GM12891 (cell line): ENCODE measurements at regions not wholly inside any gene's neighbourhood (a gene's known extent, or its start where the extent isn't known, plus 50 kb on each side); places are given as distances from the start of the nearest gene placed in this dataset.
"Not testable (repeated sequence)": the region's sequence is repeated elsewhere in the genome, so short reads cannot be mapped to it uniquely, and the experiment has no call there.

Experiments
- DNase-seq: peaks from one replicate; pipeline ENCODE4 v3.0.0; 2011; ENCODE audit warnings: low spot score; ENCODE audit not compliant: insufficient read length
- FAIRE-seq: peaks from 2 replicates; lab custom pipeline; 2011; peaks lifted over from hg19 to GRCh38; lab: Jason Lieb, UNC
- PAX5 ChIP-seq: IDR thresholded peaks from 2 replicates; pipeline ENCODE4 v1.6.1; 2011; ENCODE audit warnings: low read length, moderate library complexity, mild to moderate bottlenecking; ENCODE audit not compliant: insufficient read depth, severe bottlenecking
- POLR2A ChIP-seq: IDR thresholded peaks from 2 replicates; pipeline ENCODE4 v1.6.1; 2011; ENCODE audit warnings: low read depth, low read length, control low read depth
- POLR2AphosphoS5 ChIP-seq: IDR thresholded peaks from 2 replicates; pipeline ENCODE4 v1.6.1; 2011; ENCODE audit warnings: low read depth, low read length, control low read depth
- POU2F2 ChIP-seq: IDR thresholded peaks from 2 replicates; pipeline ENCODE4 v1.6.1; 2011; ENCODE audit warnings: low read depth, mild to moderate bottlenecking, control low read depth, low read length, moderate library complexity
- SPI1 ChIP-seq: IDR thresholded peaks from 2 replicates; pipeline ENCODE4 v1.6.1; 2011; ENCODE audit warnings: low read depth, low read length, control low read depth
- TAF1 ChIP-seq: IDR thresholded peaks from 2 replicates; pipeline ENCODE4 v1.6.1; 2011; ENCODE audit warnings: low read depth, low read length, control low read depth

DNA sequence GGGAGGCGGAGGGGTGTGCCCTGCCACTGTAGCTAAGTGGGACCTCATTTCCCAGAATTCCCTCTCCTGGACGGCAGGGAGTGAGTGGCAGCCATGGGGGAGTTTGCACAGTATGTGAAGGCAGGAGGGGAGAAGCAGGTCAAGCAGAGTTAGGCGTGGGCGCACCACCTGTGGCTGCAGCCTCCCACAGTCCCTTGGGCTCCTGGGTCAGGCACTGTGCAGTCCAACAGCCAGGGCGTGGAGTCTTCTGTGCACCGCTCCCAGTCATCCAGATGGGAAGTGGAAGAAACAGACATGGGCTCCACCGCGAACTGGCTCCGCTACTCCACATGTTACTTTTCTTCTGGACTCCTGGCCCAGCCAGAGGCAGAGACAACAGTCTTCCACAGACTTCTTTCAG lies 85.4 kb upstream of the TIAM1 start:
- DNase-seq: no peak
- FAIRE-seq: no peak
- TF ChIP-seq POU2F2: no peak
- no peak for TF ChIP-seq POLR2AphosphoS5
- TF ChIP-seq TAF1: no peak
- no peak for TF ChIP-seq SPI1
- TF ChIP-seq POLR2A: no peak
- TF ChIP-seq PAX5: no peak

DNA sequence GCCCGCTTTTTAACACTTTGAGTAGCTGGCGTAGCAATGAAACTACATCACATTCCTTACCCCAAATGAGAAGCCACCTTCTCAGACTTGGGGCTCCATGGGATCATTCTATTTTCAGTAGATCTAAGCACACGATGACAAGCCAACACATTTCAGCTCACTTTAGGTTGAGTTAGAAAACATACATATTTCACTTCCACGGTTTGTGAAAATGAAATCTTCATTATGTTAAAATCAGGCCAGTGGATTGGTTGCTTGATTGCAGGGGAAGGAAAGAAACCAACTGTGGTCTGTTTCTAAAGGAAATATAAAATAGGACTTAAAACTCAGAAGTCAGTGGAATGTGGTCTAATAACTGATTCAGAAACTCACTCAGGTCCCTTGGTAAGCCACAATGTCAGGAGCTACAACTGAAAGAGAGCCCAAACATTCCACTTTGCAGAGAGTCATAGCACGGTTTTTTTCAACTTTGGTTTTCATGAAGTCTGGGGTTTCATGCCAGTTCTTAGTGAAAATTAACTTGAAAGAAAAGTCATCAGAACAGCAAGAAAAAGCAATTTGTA lies 82.3 kb upstream of the TIAM1 start:
- FAIRE-seq (no peak), DNase-seq (no peak)
- TF ChIP-seq TAF1: no peak
- no peak for TF ChIP-seq SPI1
- no peak for TF ChIP-seq POU2F2
- no peak for TF ChIP-seq POLR2AphosphoS5
- no peak for TF ChIP-seq PAX5
- TF ChIP-seq POLR2A: no peak

DNA sequence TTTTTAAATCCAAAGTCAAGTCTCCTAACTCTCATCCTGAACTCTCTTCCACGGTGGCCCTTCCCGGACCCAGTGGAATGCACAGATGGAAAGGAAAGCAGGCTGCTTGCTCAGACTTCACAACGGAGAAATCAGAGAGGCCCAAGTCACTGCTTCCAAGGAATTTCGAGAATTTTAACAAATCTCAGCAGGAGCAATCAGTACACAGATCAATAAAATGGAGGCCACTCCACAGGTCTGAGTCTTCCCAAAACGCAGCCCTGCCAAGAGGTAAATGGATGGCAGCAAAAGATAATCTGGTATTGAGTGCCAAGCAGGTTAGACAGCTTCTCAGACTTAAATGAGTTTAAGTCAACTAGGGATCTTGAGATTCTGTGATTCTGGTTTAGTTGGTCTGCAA lies 81.1 kb upstream of the TIAM1 start:
- DNase-seq: no peak
- TF ChIP-seq POLR2A (no peak), POU2F2 (no peak), SPI1 (no peak), TAF1 (no peak), PAX5 (no peak), POLR2AphosphoS5 (no peak)
- no peak for FAIRE-seq

DNA sequence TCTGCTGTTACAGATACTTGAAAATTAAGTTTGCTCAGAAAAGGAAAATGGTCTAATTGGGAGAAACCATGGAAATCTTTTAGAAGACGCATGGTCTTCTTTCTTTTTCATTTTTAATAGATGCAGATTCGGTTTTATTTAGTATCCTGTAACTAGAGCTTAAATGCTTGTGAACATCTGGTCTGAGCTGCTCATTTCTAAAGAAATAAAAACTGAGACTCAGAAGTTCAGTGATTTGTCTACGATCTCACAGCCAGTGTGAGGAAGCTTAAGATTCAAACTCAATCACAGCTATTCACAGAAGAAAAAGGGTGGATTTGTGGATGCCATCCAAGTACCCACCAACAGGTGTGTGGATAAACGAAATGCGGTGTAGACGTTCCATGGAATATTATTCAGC lies 80.0 kb upstream of the TIAM1 start:
- TF ChIP-seq POU2F2: no peak
- no peak for TF ChIP-seq PAX5
- TF ChIP-seq SPI1: no peak
- TF ChIP-seq POLR2A: no peak
- no peak for TF ChIP-seq TAF1
- no peak for TF ChIP-seq POLR2AphosphoS5
- DNase-seq (no peak), FAIRE-seq (no peak)

DNA sequence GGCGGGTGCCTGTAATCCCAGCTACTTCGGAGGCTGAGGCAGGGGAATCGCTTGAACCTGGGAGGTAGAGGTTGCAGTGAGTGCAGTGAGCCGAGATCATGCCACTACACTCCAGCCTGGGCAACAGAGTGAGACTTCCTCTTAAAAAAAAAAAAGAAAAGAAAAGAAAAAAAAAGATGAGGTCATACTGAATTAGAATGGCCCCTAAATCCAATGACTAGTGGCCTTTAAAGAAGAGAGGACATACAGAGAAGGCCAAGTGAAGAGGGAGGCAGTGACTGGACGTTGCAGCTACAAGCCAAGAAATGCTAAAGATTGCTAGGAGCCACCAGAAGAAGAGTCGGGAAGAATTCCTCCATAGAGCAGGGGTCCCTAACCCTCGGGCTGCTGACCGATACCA lies 76.9 kb upstream of the TIAM1 start:
- no peak for FAIRE-seq
- TF ChIP-seq POLR2A (no peak), TAF1 (no peak), PAX5 (no peak), POU2F2 (no peak), SPI1 (no peak), POLR2AphosphoS5 (no peak)
- no peak for DNase-seq

DNA sequence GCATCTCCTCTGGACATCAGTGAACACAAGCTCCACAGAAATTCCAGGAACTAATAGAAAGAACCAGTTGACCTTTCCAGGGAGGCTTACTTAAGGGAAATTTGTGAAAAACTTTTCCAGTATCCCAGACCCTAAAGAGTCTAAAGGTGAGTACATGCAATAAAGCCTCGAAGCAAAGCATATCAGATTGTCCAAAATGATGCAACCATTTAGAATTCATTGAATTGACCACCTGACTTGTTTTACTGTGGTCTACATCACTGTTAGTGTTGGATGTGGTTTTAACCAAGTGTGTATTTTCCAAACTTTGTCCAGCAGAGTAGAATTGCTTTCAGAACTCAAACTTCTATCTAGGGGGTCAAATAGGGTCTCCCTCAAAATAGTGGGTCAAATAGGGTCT lies 76.3 kb upstream of the TIAM1 start:
- DNase-seq: no peak
- TF ChIP-seq TAF1 (no peak), POLR2A (no peak), SPI1 (no peak), POLR2AphosphoS5 (no peak), PAX5 (no peak), POU2F2 (no peak)
- FAIRE-seq: no peak

DNA sequence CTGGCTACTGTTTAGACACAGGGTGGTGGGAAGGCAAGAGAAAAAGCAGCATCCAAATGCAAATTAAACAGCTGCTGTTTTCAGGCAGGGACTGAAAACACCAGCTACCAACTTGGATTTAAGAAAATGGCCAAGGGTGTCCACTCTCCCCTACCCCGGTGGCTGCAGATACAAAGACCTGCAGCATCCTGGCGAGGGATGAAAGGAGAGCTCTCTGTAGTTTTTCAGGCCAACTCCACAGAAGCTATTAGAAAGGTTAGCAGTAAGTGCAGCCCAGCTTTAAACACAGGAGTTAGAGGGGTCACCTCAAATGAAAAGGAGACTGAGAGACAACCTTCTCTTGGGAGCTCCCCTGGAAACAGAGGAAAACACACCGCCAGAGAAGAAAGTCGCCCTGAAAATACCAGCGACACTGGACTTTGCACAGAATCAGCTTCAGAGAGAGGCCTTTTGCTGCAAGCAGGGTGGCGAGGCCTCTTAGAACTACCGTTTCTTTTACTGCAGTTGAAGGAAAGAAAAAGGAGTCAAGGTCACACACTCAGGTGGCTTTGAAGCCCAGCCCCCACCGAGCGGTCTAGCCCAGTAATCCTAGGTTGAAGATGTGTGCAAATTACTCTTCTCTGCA lies 74.4 kb upstream of the TIAM1 start:
- no peak for DNase-seq
- no peak for FAIRE-seq

DNA sequence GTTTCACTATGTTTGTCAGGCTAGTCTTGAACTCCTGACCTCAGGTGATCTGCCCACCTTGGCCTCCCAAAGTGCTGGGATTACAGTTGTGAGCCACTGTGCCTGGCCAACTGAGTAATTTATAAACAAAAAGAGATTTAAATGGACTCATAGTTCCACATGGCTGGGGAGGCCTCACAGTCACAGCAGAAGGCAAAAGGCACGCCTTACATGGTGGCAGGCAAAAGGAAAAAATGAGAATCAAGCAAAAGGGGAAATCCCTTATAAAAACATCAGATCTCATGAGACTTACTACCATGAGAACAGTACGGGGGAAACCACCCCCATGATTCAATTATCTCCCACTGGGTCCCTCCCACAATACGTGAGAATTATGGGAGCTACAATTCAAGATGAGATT lies 73.2 kb upstream of the TIAM1 start:
- not testable (repeated sequence) for DNase-seq, FAIRE-seq

More for the DNA sequence above, 74.4 kb upstream of the TIAM1 start:
- TF ChIP-seq POLR2A: no peak
- TF ChIP-seq SPI1: no peak
- no peak for TF ChIP-seq POU2F2
- TF ChIP-seq TAF1: no peak
- TF ChIP-seq POLR2AphosphoS5: no peak
- TF ChIP-seq PAX5: no peak

DNA sequence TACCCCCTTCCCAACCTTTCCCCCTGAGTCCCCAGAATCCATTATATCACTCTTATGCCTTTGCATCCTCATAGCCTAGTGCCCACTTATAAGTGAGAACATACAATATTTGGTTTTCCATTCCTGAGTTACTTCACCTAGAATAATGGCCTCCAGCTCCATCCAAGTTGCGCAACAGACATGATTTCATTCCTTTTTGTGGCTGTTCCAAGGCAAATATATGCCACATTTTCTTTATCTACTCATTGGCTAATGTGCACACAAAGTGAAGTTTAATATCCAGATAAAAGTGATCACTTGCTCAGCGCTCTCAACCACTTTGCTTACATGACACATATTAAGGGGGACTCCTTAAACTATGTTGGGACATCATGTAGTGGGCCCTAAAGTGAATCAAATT lies 72.4 kb upstream of the TIAM1 start:
- FAIRE-seq: no peak

DNA sequence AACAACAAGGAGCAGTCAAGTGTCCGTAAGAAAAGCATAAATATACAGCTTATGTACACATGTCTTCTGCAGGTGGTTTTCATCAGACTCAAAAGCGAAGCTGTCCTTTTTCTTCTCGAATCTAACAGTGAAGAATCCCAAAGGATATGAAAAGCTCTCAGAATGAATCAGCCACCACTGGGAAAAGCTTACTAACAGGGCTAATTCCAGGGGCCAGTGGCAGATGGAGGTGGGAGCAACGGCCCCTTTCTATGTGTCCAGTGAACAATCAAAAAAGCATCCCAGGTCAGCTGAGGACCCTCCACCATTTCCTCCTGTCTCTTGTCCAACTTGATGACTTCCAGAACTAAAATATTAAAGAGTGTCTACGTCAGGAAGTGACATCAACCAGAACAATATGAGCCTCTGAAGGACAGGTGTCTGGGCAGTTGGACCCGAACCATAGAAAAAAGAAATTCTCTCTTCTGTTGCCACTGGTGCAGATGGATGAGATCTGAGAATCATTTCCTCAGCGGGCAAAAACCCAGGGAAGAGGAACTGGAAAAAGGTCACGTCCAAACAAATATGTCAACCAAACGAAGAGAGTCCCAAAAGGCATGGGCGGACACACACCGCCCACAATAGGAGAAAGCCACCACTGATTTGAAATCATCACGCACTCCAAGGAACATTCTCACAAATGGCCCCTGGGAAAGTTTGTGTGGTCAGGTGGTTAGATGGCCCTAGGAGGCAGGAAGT lies 70.4 kb upstream of the TIAM1 start:
- DNase-seq (no peak), FAIRE-seq (no peak)
- TF ChIP-seq POLR2A (no peak), TAF1 (no peak), POU2F2 (no peak), POLR2AphosphoS5 (no peak), SPI1 (no peak), PAX5 (no peak)

More for the DNA sequence above, 72.4 kb upstream of the TIAM1 start:
- DNase-seq: no peak
- TF ChIP-seq POU2F2 (no peak), PAX5 (no peak), SPI1 (no peak), TAF1 (no peak), POLR2A (no peak), POLR2AphosphoS5 (no peak)
